ENCODE measurements at regions not wholly inside any gene's neighbourhood (a gene's known extent, or its start where the extent isn't known, plus 50 kb on each side); places are given as distances from the start of the nearest gene placed in this dataset.

GRCh38 chr6:168371618-168371980, 52.0 kb upstream of the DACT2 start (continued):
- no peak for TF ChIP-seq SAP30 (IDR thresholded peaks at IDR 0.05; ENCODE audit: insufficient read depth, insufficient replicate concordance, low read length)
- TF ChIP-seq CBX8 (IDR thresholded peaks at IDR 0.05; ENCODE audit: borderline replicate concordance, low read depth, low read length), result no peak
- TF ChIP-seq SIN3A (conservative IDR thresholded peaks at IDR 0.05 in 1 of 2, IDR thresholded peaks at IDR 0.05 in 1 of 2; ENCODE audit: low read depth in 1 of 2, low read length in 2 of 2), result no peak
- TF ChIP-seq, protein P1, sequence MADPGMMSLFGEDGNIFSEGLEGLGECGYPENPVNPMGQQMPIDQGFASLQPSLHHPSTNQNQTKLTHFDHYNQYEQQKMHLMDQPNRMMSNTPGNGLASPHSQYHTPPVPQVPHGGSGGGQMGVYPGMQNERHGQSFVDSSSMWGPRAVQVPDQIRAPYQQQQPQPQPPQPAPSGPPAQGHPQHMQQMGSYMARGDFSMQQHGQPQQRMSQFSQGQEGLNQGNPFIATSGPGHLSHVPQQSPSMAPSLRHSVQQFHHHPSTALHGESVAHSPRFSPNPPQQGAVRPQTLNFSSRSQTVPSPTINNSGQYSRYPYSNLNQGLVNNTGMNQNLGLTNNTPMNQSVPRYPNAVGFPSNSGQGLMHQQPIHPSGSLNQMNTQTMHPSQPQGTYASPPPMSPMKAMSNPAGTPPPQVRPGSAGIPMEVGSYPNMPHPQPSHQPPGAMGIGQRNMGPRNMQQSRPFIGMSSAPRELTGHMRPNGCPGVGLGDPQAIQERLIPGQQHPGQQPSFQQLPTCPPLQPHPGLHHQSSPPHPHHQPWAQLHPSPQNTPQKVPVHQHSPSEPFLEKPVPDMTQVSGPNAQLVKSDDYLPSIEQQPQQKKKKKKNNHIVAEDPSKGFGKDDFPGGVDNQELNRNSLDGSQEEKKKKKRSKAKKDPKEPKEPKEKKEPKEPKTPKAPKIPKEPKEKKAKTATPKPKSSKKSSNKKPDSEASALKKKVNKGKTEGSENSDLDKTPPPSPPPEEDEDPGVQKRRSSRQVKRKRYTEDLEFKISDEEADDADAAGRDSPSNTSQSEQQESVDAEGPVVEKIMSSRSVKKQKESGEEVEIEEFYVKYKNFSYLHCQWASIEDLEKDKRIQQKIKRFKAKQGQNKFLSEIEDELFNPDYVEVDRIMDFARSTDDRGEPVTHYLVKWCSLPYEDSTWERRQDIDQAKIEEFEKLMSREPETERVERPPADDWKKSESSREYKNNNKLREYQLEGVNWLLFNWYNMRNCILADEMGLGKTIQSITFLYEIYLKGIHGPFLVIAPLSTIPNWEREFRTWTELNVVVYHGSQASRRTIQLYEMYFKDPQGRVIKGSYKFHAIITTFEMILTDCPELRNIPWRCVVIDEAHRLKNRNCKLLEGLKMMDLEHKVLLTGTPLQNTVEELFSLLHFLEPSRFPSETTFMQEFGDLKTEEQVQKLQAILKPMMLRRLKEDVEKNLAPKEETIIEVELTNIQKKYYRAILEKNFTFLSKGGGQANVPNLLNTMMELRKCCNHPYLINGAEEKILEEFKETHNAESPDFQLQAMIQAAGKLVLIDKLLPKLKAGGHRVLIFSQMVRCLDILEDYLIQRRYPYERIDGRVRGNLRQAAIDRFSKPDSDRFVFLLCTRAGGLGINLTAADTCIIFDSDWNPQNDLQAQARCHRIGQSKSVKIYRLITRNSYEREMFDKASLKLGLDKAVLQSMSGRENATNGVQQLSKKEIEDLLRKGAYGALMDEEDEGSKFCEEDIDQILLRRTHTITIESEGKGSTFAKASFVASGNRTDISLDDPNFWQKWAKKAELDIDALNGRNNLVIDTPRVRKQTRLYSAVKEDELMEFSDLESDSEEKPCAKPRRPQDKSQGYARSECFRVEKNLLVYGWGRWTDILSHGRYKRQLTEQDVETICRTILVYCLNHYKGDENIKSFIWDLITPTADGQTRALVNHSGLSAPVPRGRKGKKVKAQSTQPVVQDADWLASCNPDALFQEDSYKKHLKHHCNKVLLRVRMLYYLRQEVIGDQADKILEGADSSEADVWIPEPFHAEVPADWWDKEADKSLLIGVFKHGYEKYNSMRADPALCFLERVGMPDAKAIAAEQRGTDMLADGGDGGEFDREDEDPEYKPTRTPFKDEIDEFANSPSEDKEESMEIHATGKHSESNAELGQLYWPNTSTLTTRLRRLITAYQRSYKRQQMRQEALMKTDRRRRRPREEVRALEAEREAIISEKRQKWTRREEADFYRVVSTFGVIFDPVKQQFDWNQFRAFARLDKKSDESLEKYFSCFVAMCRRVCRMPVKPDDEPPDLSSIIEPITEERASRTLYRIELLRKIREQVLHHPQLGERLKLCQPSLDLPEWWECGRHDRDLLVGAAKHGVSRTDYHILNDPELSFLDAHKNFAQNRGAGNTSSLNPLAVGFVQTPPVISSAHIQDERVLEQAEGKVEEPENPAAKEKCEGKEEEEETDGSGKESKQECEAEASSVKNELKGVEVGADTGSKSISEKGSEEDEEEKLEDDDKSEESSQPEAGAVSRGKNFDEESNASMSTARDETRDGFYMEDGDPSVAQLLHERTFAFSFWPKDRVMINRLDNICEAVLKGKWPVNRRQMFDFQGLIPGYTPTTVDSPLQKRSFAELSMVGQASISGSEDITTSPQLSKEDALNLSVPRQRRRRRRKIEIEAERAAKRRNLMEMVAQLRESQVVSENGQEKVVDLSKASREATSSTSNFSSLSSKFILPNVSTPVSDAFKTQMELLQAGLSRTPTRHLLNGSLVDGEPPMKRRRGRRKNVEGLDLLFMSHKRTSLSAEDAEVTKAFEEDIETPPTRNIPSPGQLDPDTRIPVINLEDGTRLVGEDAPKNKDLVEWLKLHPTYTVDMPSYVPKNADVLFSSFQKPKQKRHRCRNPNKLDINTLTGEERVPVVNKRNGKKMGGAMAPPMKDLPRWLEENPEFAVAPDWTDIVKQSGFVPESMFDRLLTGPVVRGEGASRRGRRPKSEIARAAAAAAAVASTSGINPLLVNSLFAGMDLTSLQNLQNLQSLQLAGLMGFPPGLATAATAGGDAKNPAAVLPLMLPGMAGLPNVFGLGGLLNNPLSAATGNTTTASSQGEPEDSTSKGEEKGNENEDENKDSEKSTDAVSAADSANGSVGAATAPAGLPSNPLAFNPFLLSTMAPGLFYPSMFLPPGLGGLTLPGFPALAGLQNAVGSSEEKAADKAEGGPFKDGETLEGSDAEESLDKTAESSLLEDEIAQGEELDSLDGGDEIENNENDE (IDR thresholded peaks at IDR 0.05; ENCODE audit: insufficient replicate concordance, low read length), result no peak
- TF ChIP-seq ATF2 (IDR thresholded peaks at IDR 0.05; ENCODE audit: low read length), result no peak
